ENCODE measurements at regions not wholly inside any gene's neighbourhood (a gene's known extent, or its start where the extent isn't known, plus 50 kb on each side); places are given as distances from the start of the nearest gene placed in this dataset.

GRCh38 chr4:12707381-12708175 is 776.6 kb downstream of the RAB28 start:
- Histone ChIP-seq H3K79me2 (ENCODE audit: low read length) (no peaks in the 10 kb centered on the region), H3K27me3 (replicated peaks; ENCODE audit: insufficient read depth, low read length) (no peaks in the 10 kb centered on the region), H3K4me2 (ENCODE audit: low read depth, low read length) (no peak overlapping the region), H3K4me1 (ENCODE audit: low read length) (peaks cover 7% of the 10 kb centered on the region), H3K27ac (ENCODE audit: low read length) (no peak overlapping the region), H3F3A (ENCODE audit: insufficient read depth, low read length) (no peaks in the 10 kb centered on the region), H2AFZ (ENCODE audit: low read length) (no peak overlapping the region), H3K9ac (ENCODE audit: low read length) (no peak overlapping the region), H3K36me3 (replicated peaks; ENCODE audit: insufficient read depth, low read length) (no peaks in the 10 kb centered on the region), H4K20me1 (ENCODE audit: insufficient read depth, low read length) (no peaks in the 10 kb centered on the region), H3K4me3 (ENCODE audit: low read length) (no peak overlapping the region), H3K9me2 (replicated peaks; ENCODE audit: insufficient read depth, low read length) (no peaks in the 10 kb centered on the region), H3K9me3 (replicated peaks; ENCODE audit: insufficient read depth, low read length) (no peaks in the 10 kb centered on the region)
- DNase-seq: no peak
- TF ChIP-seq CTCF (IDR thresholded peaks at IDR 0.05; ENCODE audit: low read length) (no peak), EZH2phosphoT487 (IDR thresholded peaks at IDR 0.05; ENCODE audit: low read length) (no peak), EZH2 (optimal IDR thresholded peaks at IDR 0.05; ENCODE audit: low read depth, low read length) (no peak)

- no peaks in the 10 kb centered on the region for H3K9me2 ChIP-seq (replicated peaks; ENCODE audit: insufficient read depth, low read length)
- H3K9ac ChIP-seq (ENCODE audit: low read length): no peak overlapping the region
- H3F3A ChIP-seq (ENCODE audit: insufficient read depth, low read length): peaks cover 28% of the 10 kb centered on the region
- no peak for DNase-seq
- H3K4me1 ChIP-seq (ENCODE audit: low read length): peaks cover 48% of the 10 kb centered on the region
- no peak for TF ChIP-seq CTCF (IDR thresholded peaks at IDR 0.05; ENCODE audit: low read length)
- H3K79me2 ChIP-seq (ENCODE audit: low read length): no peaks in the 10 kb centered on the region
- no peaks in the 10 kb centered on the region for H4K20me1 ChIP-seq (ENCODE audit: insufficient read depth, low read length)
- H3K4me2 ChIP-seq (ENCODE audit: low read depth, low read length): no peak overlapping the region
- no peaks in the 10 kb centered on the region for H3K27me3 ChIP-seq (replicated peaks; ENCODE audit: insufficient read depth, low read length)
- H3K4me3 ChIP-seq (ENCODE audit: low read length): no peak overlapping the region
- no peak overlapping the region for H2AFZ ChIP-seq (ENCODE audit: low read length)
- no peak overlapping the region for H3K27ac ChIP-seq (ENCODE audit: low read length)
- H3K9me3 ChIP-seq (replicated peaks; ENCODE audit: insufficient read depth, low read length): no peaks in the 10 kb centered on the region
- no peaks in the 10 kb centered on the region for H3K36me3 ChIP-seq (replicated peaks; ENCODE audit: insufficient read depth, low read length)
Observed at GRCh38 chr4:12703036-12703435, 781.1 kb downstream of the RAB28 start.

GRCh38 chr4:12701384-12701783 is 782.8 kb downstream of the RAB28 start:
- Histone ChIP-seq H3F3A (ENCODE audit: insufficient read depth, low read length) (peaks cover 36% of the 10 kb centered on the region), H2AFZ (ENCODE audit: low read length) (no peak overlapping the region), H3K4me1 (ENCODE audit: low read length) (peaks cover 63% of the 10 kb centered on the region), H3K9ac (ENCODE audit: low read length) (peak overlapping the region; percentile 72), H3K9me3 (replicated peaks; ENCODE audit: insufficient read depth, low read length) (0 out of 2 replicates have a peak, but pooled peaks cover 4% of the 10 kb centered on the region), H3K27me3 (replicated peaks; ENCODE audit: insufficient read depth, low read length) (no peaks in the 10 kb centered on the region), H3K4me2 (ENCODE audit: low read depth, low read length) (peak overlapping the region; percentile 74), H3K79me2 (ENCODE audit: low read length) (no peaks in the 10 kb centered on the region), H3K27ac (ENCODE audit: low read length) (peak overlapping the region; percentile 100), H3K4me3 (ENCODE audit: low read length) (peak overlapping the region; percentile 4; the same call in 1 of the 2 replicates), H3K9me2 (replicated peaks; ENCODE audit: insufficient read depth, low read length) (no peaks in the 10 kb centered on the region), H4K20me1 (ENCODE audit: insufficient read depth, low read length) (no peaks in the 10 kb centered on the region), H3K36me3 (replicated peaks; ENCODE audit: insufficient read depth, low read length) (no peaks in the 10 kb centered on the region)
- TF ChIP-seq EZH2 (optimal IDR thresholded peaks at IDR 0.05; ENCODE audit: low read depth, low read length): no peak
- TF ChIP-seq CTCF (IDR thresholded peaks at IDR 0.05; ENCODE audit: low read length): no peak
- no peak for TF ChIP-seq EZH2phosphoT487 (IDR thresholded peaks at IDR 0.05; ENCODE audit: low read length)
- peak; percentile 92 for DNase-seq
